WI38 (cell line): ENCODE measurements at regions not wholly inside any gene's neighbourhood (a gene's known extent, or its start where the extent isn't known, plus 50 kb on each side); places are given as distances from the start of the nearest gene placed in this dataset.

Source experiments
- H3K4me3 ChIP-seq: 2 replicates; pipeline ENCODE4 v1.5.1; 2011; ENCODE audit warnings: low read depth, mild to moderate bottlenecking, control low read depth, low read length
- CTCF ChIP-seq: IDR thresholded peaks from 2 replicates; pipeline ENCODE4 v1.5.1; 2012; ENCODE audit warnings: low read depth, mild to moderate bottlenecking, control low read depth, low read length

GRCh38 chr4:60039908-60040307 lies 1160.2 kb upstream of the ADGRL3 start:
- H3K4me3 ChIP-seq, result no peak overlapping the region
- TF ChIP-seq CTCF, result no peak

GRCh38 chr4:60042231-60042652 lies 1157.9 kb upstream of the ADGRL3 start:
- H3K4me3 ChIP-seq, result no peak overlapping the region
- TF ChIP-seq CTCF, result no peak

- TF ChIP-seq CTCF, result no peak
- no peak overlapping the region for H3K4me3 ChIP-seq
Observed at GRCh38 chr4:60042941-60043340, 1157.2 kb upstream of the ADGRL3 start.

- TF ChIP-seq CTCF, result no peak
- no peak overlapping the region for H3K4me3 ChIP-seq
Observed at GRCh38 chr4:60078984-60079383, 1121.1 kb upstream of the ADGRL3 start.

GRCh38 chr4:60081839-60082238 lies 1118.3 kb upstream of the ADGRL3 start:
- TF ChIP-seq CTCF, result no peak
- H3K4me3 ChIP-seq, result no peak overlapping the region

GRCh38 chr4:60088807-60089486 lies 1111.2 kb upstream of the ADGRL3 start:
- H3K4me3 ChIP-seq, result no peak overlapping the region
- no peak for TF ChIP-seq CTCF

GRCh38 chr4:60089546-60090273 lies 1110.4 kb upstream of the ADGRL3 start:
- no peak for TF ChIP-seq CTCF
- no peak overlapping the region for H3K4me3 ChIP-seq
